ENCODE measurements at regions not wholly inside any gene's neighbourhood (a gene's known extent, or its start where the extent isn't known, plus 50 kb on each side); places are given as distances from the start of the nearest gene placed in this dataset.

GRCh38 chr12:91406920-91407341 is 224.3 kb upstream of the DCN start:
- no peak for ATAC-seq (ENCODE audit: low read depth)
- ChIA-PET POLR2A (no interaction called here), CTCF (no interaction called here)
- Histone ChIP-seq H2AFZ (ENCODE audit: insufficient read depth, low read depth, low read length, poor library complexity, severe bottlenecking) (no peak overlapping the region), H3K4me1 (ENCODE audit: control insufficient read depth in 2 of 2, insufficient read depth in 2 of 2, low read length in 2 of 2) (no peaks in the 10 kb centered on the region), H3K4me2 (replicated peaks; ENCODE audit: low read depth, low read length, poor library complexity, severe bottlenecking) (no peak overlapping the region), H3K9ac (ENCODE audit: low read length) (no peak overlapping the region), H3K27me3 (replicated peaks in 1 of 4; ENCODE audit: control extremely low read depth in 1 of 4, control insufficient read depth in 3 of 4, insufficient read depth in 4 of 4, low read length in 3 of 4) (no peaks in the 10 kb centered on the region), H4K20me1 (ENCODE audit: control insufficient read depth, insufficient read depth, low read length, poor library complexity, severe bottlenecking) (no peaks in the 10 kb centered on the region), H3K79me2 (ENCODE audit: control insufficient read depth, insufficient read depth, low read length) (no peaks in the 10 kb centered on the region), H3K4me3 (ENCODE audit: control extremely low read depth in 1 of 5, extremely low read depth in 1 of 5, insufficient read depth in 1 of 5, low read depth in 2 of 5, low read length in 4 of 5) (no peak overlapping the region), H3K36me3 (replicated peaks in 1 of 2; ENCODE audit: control extremely low read depth in 1 of 2, control insufficient read depth in 1 of 2, extremely low read depth in 1 of 2, insufficient read depth in 2 of 2, low read length in 1 of 2) (no peaks in the 10 kb centered on the region), H3K9me3 (ENCODE audit: control extremely low read depth in 1 of 3, control insufficient read depth in 2 of 3, insufficient read depth in 1 of 3, low read length in 2 of 3) (no peaks in the 10 kb centered on the region), H3K27ac (ENCODE audit: low read length in 2 of 2) (no peak overlapping the region)
- Mint-ChIP-seq H3K4me1 (no peaks in the 10 kb centered on the region), H3K4me3 (no peak overlapping the region), H3K27me3 (peaks cover 11% of the 10 kb centered on the region), H3K27ac (no peak overlapping the region), H3K9me3 (ENCODE audit: insufficient read depth) (peaks cover 3% of the 10 kb centered on the region)
- intact Hi-C loops (cut with micrococcal nuclease): no loop called here
- TF ChIP-seq EZH2 (IDR thresholded peaks at IDR 0.05; ENCODE audit: borderline replicate concordance, insufficient read depth, low read depth, low read length, poor library complexity, severe bottlenecking) (no peak), CTCF (IDR thresholded peaks at IDR 0.05) (no peak)
- WGBS (ENCODE audit: insufficient coverage): no CpG with 5 or more reads among the region's 1 CpG
- no peak for DNase-seq

GRCh38 chr12:91404441-91404840 is 221.8 kb upstream of the DCN start:
- DNase-seq (no peak), ATAC-seq (ENCODE audit: low read depth) (no peak)
- H3K4me3 Mint-ChIP-seq: no peak overlapping the region
- H3K27ac Mint-ChIP-seq: no peak overlapping the region
- Histone ChIP-seq H3K4me2 (replicated peaks; ENCODE audit: low read depth, low read length, poor library complexity, severe bottlenecking) (no peak overlapping the region), H2AFZ (ENCODE audit: insufficient read depth, low read depth, low read length, poor library complexity, severe bottlenecking) (no peak overlapping the region), H3K36me3 (replicated peaks in 1 of 2; ENCODE audit: control extremely low read depth in 1 of 2, control insufficient read depth in 1 of 2, extremely low read depth in 1 of 2, insufficient read depth in 2 of 2, low read length in 1 of 2) (no peaks in the 10 kb centered on the region), H3K79me2 (ENCODE audit: control insufficient read depth, insufficient read depth, low read length) (no peaks in the 10 kb centered on the region), H3K4me3 (ENCODE audit: control extremely low read depth in 1 of 5, extremely low read depth in 1 of 5, insufficient read depth in 1 of 5, low read depth in 2 of 5, low read length in 4 of 5) (no peak overlapping the region), H3K4me1 (ENCODE audit: control insufficient read depth in 2 of 2, insufficient read depth in 2 of 2, low read length in 2 of 2) (no peaks in the 10 kb centered on the region), H3K27me3 (replicated peaks in 1 of 4; ENCODE audit: control extremely low read depth in 1 of 4, control insufficient read depth in 3 of 4, insufficient read depth in 4 of 4, low read length in 3 of 4) (no peaks in the 10 kb centered on the region), H3K9me3 (ENCODE audit: control extremely low read depth in 1 of 3, control insufficient read depth in 2 of 3, insufficient read depth in 1 of 3, low read length in 2 of 3) (no peaks in the 10 kb centered on the region), H3K9ac (ENCODE audit: low read length) (no peak overlapping the region), H3K27ac (ENCODE audit: low read length in 2 of 2) (no peak overlapping the region), H4K20me1 (ENCODE audit: control insufficient read depth, insufficient read depth, low read length, poor library complexity, severe bottlenecking) (no peaks in the 10 kb centered on the region)
- no peak for TF ChIP-seq EZH2 (IDR thresholded peaks at IDR 0.05; ENCODE audit: borderline replicate concordance, insufficient read depth, low read depth, low read length, poor library complexity, severe bottlenecking)
- no peak for TF ChIP-seq CTCF (IDR thresholded peaks at IDR 0.05)
- intact Hi-C loops (cut with micrococcal nuclease): no loop called here
- peaks cover 3% of the 10 kb centered on the region for H3K9me3 Mint-ChIP-seq (ENCODE audit: insufficient read depth)
- ChIA-PET CTCF (interaction anchor here (1.8 kb wide), 1 partner anchor 22 kb away, joined by 6 read pairs; no protein-coding TSS in a partner anchor), POLR2A (no interaction called here)
- peaks cover 12% of the 10 kb centered on the region for H3K27me3 Mint-ChIP-seq
- no peaks in the 10 kb centered on the region for H3K4me1 Mint-ChIP-seq
- 98% methylated on average over 4 of the region's 4 CpGs for WGBS (ENCODE audit: insufficient coverage)
